Mucosa of descending colon (tissue), 3 donors: ENCODE measurements at regions not wholly inside any gene's neighbourhood (a gene's known extent, or its start where the extent isn't known, plus 50 kb on each side); places are given as distances from the start of the nearest gene placed in this dataset.

ENCODE experiments used
- ATAC-seq: fragments of 200-7000 bp; cut with Tn5 transposase; one replicate; pipeline ENCODE4 v1.9.1; 2020; ENCODE audit warnings: mild to moderate bottlenecking, moderate library complexity
- DNase-seq, 3 donors: peaks; one replicate each; pipeline ENCODE4 v3.0.0-alpha.2; 2020
- H3K36me3 ChIP-seq: fragments of 200-600 bp; one replicate; pipeline ENCODE4 v1.8.0; 2021; ENCODE audit warnings: low read depth, mild to moderate bottlenecking
- H3K4me1 ChIP-seq: fragments of 200-600 bp; one replicate; pipeline ENCODE4 v1.8.0; 2021; ENCODE audit warnings: low read depth, mild to moderate bottlenecking
- H3K4me3 ChIP-seq: fragments of 200-600 bp; one replicate; pipeline ENCODE4 v1.8.0; 2021; ENCODE audit warnings: mild to moderate bottlenecking
- H3K9me3 ChIP-seq: fragments of 200-600 bp; one replicate; pipeline ENCODE4 v1.8.0; 2021; ENCODE audit warnings: mild to moderate bottlenecking
- CTCF ChIP-seq: fragments of 200-600 bp; IDR thresholded peaks from one replicate; pipeline ENCODE4 v1.8.0; 2022; ENCODE audit warnings: antibody characterized with exemption, mild to moderate bottlenecking
- intact Hi-C, 2 donors: fragments of 100-400 bp; cut with DNase I in 1 of 2; cut with micrococcal nuclease in 1 of 2; formaldehyde crosslinking; loops; one replicate each; pipeline versions ENCODE4 v1.11.0 to v1.11.1; 2022; cut with DNase I, micrococcal nuclease
- donor health status: DM: no; HTN: no; CAD: no; lungs with moderate emphysema.
- donor health status: DM: no; HTN: no; CAD: no.
- donor health status: DM: no; HTN: yes; CAD: no.

GRCh38 chrX:131741103-131741581, 197.3 kb downstream of the OR13H1 start:
- DNase-seq = peak in 1 of 3 donors; percentile 79
- intact Hi-C loops = no loop called here
- Histone ChIP-seq H3K4me1 (no peaks in the 10 kb centered on the region), H3K4me3 (no peak overlapping the region), H3K9me3 (peaks cover 2% of the 10 kb centered on the region), H3K36me3 (no peaks in the 10 kb centered on the region)
- peak; percentile 89 for ATAC-seq
- no peak for TF ChIP-seq CTCF

- DNase-seq = no peak
- intact Hi-C loops = no loop called here
- H3K9me3 ChIP-seq = no peaks in the 10 kb centered on the region
- no peaks in the 10 kb centered on the region for H3K36me3 ChIP-seq
- H3K4me1 ChIP-seq = no peaks in the 10 kb centered on the region
- TF ChIP-seq CTCF = no peak
- H3K4me3 ChIP-seq = no peak overlapping the region
- no peak for ATAC-seq
Observed at GRCh38 chrX:131745942-131746489, 202.1 kb downstream of the OR13H1 start.

GRCh38 chrX:131746491-131746968, 202.7 kb downstream of the OR13H1 start:
- no peaks in the 10 kb centered on the region for H3K36me3 ChIP-seq
- H3K4me3 ChIP-seq = no peak overlapping the region
- ATAC-seq = peak; percentile 83
- no peaks in the 10 kb centered on the region for H3K4me1 ChIP-seq
- DNase-seq = peak in 1 of 3 donors; percentile 83
- intact Hi-C loops = no loop called here
- H3K9me3 ChIP-seq = no peaks in the 10 kb centered on the region
- no peak for TF ChIP-seq CTCF

- no peak for TF ChIP-seq CTCF
- peak; percentile 94 for ATAC-seq
- no peaks in the 10 kb centered on the region for H3K36me3 ChIP-seq
- intact Hi-C loops = no loop called here
- H3K4me3 ChIP-seq = no peak overlapping the region
- no peaks in the 10 kb centered on the region for H3K9me3 ChIP-seq
- no peaks in the 10 kb centered on the region for H3K4me1 ChIP-seq
- no peak for DNase-seq
Observed at GRCh38 chrX:131747173-131747572, 203.3 kb downstream of the OR13H1 start.

DNA sequence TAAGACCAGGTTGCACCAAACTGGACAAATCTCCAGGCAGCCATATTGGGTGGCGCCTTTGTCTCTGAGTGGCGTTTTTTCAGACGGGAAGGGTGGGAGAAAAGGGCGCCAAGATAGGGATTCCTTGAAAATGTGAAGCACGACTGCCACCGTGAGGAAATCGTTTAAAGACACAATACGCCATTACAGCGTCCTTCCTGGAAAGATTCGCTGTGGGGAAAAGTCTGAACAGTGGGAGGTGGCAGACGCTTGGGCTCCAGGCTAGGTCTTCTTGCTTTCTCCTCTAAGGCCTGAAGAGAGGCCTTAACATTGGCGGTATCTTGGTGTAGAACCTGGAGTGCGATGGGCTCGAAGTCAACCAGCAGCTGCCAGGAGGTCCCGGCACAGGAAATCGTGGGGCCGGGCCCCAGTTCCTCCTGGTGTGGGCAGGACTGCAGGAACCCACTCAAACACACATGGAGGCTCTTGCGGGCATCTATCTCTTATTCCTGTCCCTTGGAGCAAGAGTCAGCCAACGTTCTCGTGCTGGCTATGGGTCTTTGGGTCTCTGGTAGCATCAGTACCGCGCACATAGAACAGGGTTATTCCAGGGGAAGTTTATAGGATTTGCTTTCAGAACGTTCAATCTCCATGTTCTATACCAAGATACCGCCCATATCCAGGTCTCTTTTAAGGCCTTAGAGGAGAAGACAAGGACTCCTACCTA, 208.8 kb downstream of the OR13H1 start:
- intact Hi-C loops = no loop called here
- no peaks in the 10 kb centered on the region for H3K4me1 ChIP-seq
- TF ChIP-seq CTCF = no peak
- no peak overlapping the region for H3K4me3 ChIP-seq
- H3K36me3 ChIP-seq = no peaks in the 10 kb centered on the region
- ATAC-seq (peak; percentile 86), DNase-seq (peak in 1 of 3 donors; percentile 61)
- no peaks in the 10 kb centered on the region for H3K9me3 ChIP-seq
